ENCODE measurements at regions not wholly inside any gene's neighbourhood (a gene's known extent, or its start where the extent isn't known, plus 50 kb on each side); places are given as distances from the start of the nearest gene placed in this dataset.
"Not testable (repeated sequence)": the region's sequence is repeated elsewhere in the genome, so short reads cannot be mapped to it uniquely, and the experiment has no call there.

DNA sequence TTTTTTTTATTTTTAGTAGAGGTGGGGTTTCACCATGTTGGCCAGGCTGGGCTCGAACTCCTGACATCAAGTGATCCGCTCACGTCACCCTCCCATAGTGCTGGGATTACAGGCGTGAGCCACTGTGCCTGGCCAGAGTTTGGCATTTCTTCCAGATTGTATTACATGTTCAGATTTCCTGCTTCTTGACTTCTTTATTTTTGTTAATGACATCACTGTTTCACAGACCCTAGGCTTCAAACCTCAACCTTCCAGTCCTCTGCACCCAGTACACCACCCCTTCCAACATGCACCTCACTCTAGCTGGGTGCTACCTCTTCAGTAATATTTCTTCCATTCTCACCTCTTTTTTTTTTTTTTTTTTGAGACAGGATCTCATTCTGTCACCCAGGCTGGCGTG lies 53.6 kb upstream of the ZFHX3 start:
- Histone ChIP-seq H3K36me3 (ENCODE audit: control insufficient read depth, insufficient read depth, low read length) (no peaks in the 10 kb centered on the region), H2AFZ (no peak overlapping the region), H3K27ac (no peak overlapping the region), H3K9me3 (ENCODE audit: control insufficient read depth, low read length) (no peaks in the 10 kb centered on the region), H3K4me1 (no peaks in the 10 kb centered on the region), H3K79me2 (no peaks in the 10 kb centered on the region), H3K4me3 (ENCODE audit: low read depth, low read length) (no peak overlapping the region), H3K9ac (no peak overlapping the region), H3K4me2 (ENCODE audit: low read length) (no peak overlapping the region), H3K27me3 (ENCODE audit: control insufficient read depth, insufficient read depth, low read length) (no peaks in the 10 kb centered on the region)
- TF ChIP-seq, protein P1, sequence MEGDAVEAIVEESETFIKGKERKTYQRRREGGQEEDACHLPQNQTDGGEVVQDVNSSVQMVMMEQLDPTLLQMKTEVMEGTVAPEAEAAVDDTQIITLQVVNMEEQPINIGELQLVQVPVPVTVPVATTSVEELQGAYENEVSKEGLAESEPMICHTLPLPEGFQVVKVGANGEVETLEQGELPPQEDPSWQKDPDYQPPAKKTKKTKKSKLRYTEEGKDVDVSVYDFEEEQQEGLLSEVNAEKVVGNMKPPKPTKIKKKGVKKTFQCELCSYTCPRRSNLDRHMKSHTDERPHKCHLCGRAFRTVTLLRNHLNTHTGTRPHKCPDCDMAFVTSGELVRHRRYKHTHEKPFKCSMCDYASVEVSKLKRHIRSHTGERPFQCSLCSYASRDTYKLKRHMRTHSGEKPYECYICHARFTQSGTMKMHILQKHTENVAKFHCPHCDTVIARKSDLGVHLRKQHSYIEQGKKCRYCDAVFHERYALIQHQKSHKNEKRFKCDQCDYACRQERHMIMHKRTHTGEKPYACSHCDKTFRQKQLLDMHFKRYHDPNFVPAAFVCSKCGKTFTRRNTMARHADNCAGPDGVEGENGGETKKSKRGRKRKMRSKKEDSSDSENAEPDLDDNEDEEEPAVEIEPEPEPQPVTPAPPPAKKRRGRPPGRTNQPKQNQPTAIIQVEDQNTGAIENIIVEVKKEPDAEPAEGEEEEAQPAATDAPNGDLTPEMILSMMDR (IDR thresholded peaks at IDR 0.05): no peak

DNA sequence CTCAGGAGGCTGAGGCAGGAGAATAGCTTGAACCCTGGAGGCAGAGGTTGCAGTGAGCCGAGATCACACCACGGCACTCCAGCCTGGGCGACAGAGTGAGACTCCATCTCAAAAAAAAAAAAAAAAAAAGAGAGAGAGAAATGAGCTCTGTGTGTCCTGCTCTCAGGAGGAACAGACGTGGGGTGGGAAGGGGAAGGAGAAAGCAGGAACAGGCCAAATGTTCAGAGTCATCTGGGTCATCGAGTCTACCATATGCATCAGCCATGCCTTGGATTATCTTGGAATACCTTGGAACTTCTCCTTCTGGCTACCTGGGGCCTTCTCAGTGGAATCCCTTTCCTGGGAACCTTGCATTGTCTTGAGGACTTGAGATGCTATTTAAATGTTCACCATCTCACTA lies 51.7 kb upstream of the ZFHX3 start:
- not testable (repeated sequence) for H3K27me3 ChIP-seq (ENCODE audit: control insufficient read depth, insufficient read depth, low read length); H3K36me3 ChIP-seq (ENCODE audit: control insufficient read depth, insufficient read depth, low read length); H3K4me3 ChIP-seq (ENCODE audit: low read depth, low read length); H3K27ac ChIP-seq; H3K4me2 ChIP-seq (ENCODE audit: low read length); H3K4me1 ChIP-seq; H3K9me3 ChIP-seq (ENCODE audit: control insufficient read depth, low read length); H3K9ac ChIP-seq; H2AFZ ChIP-seq; H3K79me2 ChIP-seq
